ENCODE measurements at regions not wholly inside any gene's neighbourhood (a gene's known extent, or its start where the extent isn't known, plus 50 kb on each side); places are given as distances from the start of the nearest gene placed in this dataset.

GRCh38 chr14:71511152-71511551 is 421.1 kb upstream of the RGS6 start:
- no peak for DNase-seq

DNA sequence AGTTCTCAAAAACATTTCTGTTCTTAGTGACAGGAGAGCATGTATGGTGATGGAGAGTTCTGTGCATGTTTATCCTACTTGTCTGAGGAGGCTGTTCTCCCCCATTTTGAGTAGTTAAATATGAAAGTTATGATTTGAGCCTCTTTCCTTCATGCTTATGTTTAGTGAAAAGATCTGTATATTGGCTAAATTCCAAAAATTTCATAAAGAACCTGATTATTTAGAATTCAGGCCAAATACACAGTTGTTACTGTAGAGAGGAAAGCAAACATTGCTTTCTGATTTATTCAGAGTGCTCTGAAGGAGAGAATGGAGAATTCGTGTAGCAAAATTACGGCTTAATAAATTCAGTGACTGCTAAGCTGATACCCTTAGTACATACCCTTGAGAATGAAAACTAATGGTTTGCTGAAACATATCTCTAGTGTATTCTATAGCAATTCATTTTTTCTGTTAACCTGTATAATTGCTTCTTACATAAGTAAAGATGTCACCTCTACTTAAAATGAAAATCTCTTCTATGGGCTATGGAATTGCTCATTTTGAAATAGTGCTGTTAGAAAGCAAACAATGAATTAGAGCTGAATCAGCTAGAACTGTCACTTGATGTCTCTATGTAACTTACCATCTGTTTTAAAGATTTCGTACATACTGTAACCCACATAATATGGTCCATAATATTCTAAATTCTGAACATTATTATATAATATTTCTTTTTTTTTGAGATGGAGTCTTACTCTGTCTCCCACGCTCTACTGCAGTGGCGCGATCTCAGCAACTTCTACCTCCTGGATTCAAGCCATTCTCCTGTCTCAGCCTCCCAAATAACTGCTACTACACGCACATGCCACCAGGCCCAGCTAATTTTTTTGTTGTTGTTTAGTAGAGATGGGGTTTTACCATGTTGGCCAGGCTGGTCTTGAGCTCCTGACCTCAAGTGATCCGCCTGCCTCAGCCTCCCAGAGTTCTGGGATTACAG is 417.0 kb upstream of the RGS6 start:
- DNase-seq, result no peak

- DNase-seq, result no peak
These were observed 410.7 kb upstream of the RGS6 start for GRCh38 chr14:71521238-71522135.

- DNase-seq, result no peak
These were observed 408.5 kb upstream of the RGS6 start for GRCh38 chr14:71523630-71524319.

DNA sequence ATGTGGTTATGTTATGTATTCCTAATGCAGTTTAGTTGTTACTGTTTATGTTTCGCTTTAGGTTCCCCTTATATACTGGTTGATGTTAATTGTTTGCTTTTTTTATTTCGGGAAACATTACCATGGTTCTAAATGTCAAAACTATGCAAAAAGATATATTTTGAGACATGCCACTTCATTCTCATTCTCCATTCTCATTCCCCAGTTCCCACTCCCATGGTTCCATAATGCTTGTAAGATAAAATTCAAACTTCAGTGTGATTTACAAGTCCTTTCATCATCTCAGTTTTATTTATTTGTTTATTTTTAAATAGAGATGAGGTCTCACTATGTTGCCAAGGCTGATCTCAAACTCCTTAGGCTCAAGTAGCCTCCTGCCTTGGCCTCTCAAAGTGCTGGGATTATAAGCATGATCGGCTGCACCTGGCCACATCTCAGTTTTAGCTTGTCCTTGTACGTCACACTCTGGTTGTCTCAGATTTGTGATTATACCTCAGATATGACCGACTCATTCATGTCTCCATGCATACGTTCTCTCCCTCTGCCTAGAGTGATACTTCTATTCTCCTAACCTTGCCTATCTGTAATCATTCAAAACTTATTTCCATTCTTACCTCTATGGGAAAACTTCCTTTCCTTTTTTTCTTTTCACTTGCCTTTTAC is 407.8 kb upstream of the RGS6 start:
- DNase-seq, result no peak

GRCh38 chr14:71525663-71526221 is 406.5 kb upstream of the RGS6 start:
- DNase-seq, result no peak

GRCh38 chr14:71526388-71526787 is 405.8 kb upstream of the RGS6 start:
- DNase-seq, result no peak

GRCh38 chr14:71527838-71528237 is 404.4 kb upstream of the RGS6 start:
- DNase-seq, result no peak

DNA sequence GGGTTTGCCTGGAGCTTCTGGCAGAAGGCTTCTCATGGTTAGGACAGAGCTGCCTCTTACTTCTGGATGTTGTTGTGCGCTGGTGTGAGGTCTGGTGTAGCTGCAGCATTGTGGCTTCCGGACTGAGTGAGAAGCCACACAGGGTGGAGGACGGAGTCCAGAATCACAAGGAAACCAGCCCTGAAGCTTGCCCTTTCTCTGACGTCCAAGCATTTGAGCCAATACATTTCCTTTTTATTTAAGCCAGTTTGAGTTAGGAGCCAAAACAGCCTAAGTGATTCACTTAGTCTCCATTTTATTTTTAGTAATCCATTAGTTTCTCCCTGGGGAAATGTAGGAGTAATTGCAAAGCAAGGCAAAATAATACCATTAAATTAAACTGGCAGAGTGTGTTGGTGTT is 402.4 kb upstream of the RGS6 start:
- no peak for DNase-seq

DNA sequence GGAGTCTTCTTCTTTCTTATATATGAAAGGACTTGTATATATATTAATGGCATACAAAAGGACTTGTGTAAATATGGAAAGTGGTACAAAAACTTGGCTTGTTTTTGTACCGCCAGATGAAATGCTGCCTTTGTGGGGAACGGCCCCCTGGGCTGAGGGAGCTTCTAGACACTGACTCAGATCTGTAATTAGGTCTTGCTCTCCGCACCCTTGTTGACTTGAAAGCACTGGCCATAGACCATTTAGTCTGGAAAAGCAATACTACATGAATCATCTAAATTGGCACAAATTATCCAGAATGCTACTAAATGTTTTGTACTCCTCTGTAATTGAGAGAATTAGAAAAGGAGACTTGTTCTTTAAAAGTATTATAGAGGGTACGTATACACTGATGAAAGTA is 399.9 kb upstream of the RGS6 start:
- DNase-seq, result no peak

- DNase-seq, result no peak
These were observed 399.4 kb upstream of the RGS6 start for GRCh38 chr14:71532790-71533189.

GRCh38 chr14:71533390-71533789 is 398.8 kb upstream of the RGS6 start:
- DNase-seq, result no peak

- DNase-seq, result no peak
These were observed 398.4 kb upstream of the RGS6 start for GRCh38 chr14:71533800-71534199.

GRCh38 chr14:71534506-71534905 is 397.7 kb upstream of the RGS6 start:
- DNase-seq, result no peak

DNA sequence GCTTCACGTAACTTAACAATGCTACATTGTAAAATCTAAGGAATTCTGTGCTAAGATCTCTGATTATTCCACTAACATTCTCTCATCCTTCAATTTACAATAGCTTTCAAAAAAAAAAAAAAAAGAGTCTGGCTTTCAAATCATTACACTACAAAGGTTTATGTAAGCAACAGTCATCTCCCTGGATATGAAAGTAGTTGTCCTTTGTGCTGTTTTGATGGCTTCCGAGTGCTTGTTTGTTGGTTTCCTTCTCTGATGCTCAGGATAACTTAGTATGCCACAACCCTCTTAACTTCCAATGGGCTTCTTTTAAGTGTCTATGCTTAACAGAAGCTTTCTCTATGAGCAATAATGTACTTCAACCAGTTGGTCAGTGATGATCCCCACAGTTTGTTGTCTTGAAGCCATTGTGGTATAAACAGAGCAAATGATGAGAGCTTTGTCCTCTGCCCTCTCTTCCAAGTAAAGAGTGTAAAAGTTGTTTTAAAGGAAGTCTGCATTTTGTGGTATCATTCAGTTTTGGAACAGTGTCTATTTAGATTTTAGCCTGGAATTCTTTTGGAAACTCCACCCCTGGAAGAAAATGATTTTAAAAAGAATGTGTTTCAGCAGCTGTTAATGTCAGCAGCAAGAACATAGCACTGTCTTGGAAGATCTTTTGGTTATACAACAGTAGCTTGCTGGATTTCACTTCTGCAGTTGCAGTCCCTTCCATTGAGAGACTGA is 396.1 kb upstream of the RGS6 start:
- DNase-seq, result no peak

- DNase-seq, result no peak
These were observed 395.1 kb upstream of the RGS6 start for GRCh38 chr14:71536927-71537772.

GRCh38 chr14:71538288-71538687 is 393.9 kb upstream of the RGS6 start:
- DNase-seq, result no peak

DNA sequence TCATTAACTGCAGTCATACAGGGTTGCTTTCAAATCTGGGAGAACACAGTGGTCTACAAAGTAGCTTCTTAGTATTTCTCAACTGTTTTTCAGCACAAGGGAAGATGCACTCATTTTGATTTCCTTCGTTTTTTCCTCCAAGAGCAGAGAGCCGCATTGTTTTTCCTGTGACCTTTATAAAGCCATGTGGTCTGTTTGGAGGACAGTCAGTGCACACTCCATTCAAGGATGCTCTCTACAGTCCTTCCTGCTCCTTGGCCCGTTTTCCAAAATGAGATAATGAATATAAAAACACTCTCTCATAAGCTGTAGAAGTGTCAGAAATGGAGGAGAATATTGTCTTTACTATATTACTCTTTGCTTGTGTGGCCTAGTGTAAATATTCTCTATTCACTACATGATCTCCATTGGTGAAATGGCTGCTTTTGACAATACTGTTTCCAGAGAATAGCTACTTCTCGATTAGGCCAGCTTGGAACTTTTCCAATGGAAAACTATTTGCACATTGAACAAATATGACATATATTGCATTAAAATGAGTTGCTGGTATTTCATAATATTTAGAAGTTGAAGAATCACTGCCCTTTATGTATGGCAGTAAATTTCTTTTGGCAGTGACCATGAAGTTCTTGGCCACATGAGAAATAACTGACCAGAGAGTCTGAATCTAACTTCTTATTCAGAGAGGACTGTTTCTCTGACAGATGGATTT is 393.1 kb upstream of the RGS6 start:
- no peak for DNase-seq

- no peak for DNase-seq
These were observed 392.5 kb upstream of the RGS6 start for GRCh38 chr14:71539650-71540285.

Measured in SHP77 (cell line).